ENCODE measurements at regions not wholly inside any gene's neighbourhood (a gene's known extent, or its start where the extent isn't known, plus 50 kb on each side); places are given as distances from the start of the nearest gene placed in this dataset.
A peak's percentile ranks its signal among the peaks of the same experiment; 100 is the strongest.

- DNase-seq = no peak
These were observed 108.0 kb downstream of the DIPK2A start for GRCh38 chr3:144079634-144080033.

GRCh38 chr3:144084929-144085328 lies 113.3 kb downstream of the DIPK2A start:
- DNase-seq = no peak

DNA sequence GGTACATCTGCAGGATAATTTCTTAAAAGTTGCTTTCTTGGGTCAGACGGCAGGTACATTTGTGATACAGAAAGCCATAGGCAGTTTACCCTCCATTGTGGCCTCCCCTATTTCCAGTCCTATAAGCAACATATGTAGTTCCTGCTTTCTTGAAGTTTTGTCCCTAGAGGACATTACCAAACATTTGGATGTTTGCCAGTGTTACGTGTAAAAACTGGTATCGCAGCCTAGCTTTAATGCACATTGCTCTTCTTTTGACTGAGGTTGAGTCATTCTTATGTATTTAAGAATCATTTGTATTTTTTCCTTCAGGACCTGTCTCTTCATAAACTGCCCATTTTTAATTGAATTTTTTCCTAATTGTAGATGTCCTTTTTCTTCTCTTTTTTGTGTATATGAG lies 114.3 kb downstream of the DIPK2A start:
- peak; percentile 31 for DNase-seq

- no peak for DNase-seq
These were observed 124.4 kb downstream of the DIPK2A start for GRCh38 chr3:144096016-144096415.

- DNase-seq = no peak
These were observed 125.5 kb downstream of the DIPK2A start for GRCh38 chr3:144097163-144097562.

GRCh38 chr3:144098691-144099090 lies 127.1 kb downstream of the DIPK2A start:
- DNase-seq = no peak

GRCh38 chr3:144102421-144102820 lies 130.8 kb downstream of the DIPK2A start:
- peak; percentile 22 for DNase-seq

GRCh38 chr3:144104186-144104585 lies 132.6 kb downstream of the DIPK2A start:
- DNase-seq = peak; percentile 50

GRCh38 chr3:144104679-144105078 lies 133.1 kb downstream of the DIPK2A start:
- no peak for DNase-seq

DNA sequence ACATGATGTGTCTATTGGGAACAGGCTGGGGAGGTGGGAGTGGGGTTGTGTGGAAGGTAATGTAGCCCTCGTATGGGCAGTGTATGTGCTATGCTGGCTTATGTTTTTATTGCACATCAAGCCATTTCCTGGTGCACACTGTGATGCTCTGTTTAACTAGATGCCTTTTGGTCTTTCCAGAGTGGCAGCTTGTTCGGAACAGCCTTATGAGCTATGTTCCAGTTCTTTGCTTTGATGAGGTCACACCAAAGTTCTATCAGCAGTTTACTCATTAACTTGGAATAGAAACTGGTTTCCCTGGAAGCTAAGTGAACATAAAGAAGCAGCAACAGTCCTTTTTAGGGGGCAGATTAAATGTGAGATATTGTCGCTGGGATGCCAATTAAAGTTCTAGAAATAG lies 133.9 kb downstream of the DIPK2A start:
- DNase-seq = no peak

DNA sequence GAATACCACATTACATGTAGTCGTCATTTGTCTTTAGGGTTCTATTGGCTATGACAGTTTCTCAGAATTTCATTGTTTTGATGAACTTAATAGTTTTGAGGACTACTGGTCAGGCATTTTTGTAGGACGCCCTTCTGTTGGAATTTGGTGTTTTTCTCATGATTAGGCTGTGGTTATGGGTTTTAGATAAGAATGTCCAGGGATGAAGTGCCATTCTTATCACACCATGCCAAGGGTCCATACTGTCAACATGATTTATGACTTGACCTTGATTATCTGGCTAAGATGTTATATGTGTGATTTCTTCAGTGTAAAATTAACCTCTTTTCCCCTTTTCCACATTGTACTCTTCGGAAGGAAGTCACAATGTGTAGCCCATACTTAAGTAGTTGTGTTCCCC lies 135.3 kb downstream of the DIPK2A start:
- DNase-seq = no peak

DNA sequence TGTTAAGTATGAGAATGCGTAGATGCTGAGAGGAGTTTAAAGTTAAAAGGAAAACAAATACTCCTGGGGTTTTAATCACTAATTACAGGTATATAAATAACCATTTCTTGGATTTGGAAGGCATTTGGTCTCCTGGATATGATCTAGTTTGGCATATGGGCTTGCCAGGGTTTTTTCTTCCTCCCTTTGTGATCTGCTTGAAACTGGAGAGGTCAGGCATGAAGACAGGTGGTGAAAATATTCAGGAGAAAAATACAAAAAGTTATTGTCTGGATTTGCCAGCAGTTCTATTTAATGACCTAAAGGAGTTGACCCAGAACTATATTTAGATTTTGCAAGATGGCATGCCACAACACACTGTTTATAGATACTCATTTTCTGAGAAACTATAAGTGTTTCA lies 136.3 kb downstream of the DIPK2A start:
- DNase-seq = no peak

- DNase-seq = no peak
These were observed 138.3 kb downstream of the DIPK2A start for GRCh38 chr3:144109944-144110343.

- no peak for DNase-seq
These were observed 140.4 kb downstream of the DIPK2A start for GRCh38 chr3:144112036-144112435.

DNA sequence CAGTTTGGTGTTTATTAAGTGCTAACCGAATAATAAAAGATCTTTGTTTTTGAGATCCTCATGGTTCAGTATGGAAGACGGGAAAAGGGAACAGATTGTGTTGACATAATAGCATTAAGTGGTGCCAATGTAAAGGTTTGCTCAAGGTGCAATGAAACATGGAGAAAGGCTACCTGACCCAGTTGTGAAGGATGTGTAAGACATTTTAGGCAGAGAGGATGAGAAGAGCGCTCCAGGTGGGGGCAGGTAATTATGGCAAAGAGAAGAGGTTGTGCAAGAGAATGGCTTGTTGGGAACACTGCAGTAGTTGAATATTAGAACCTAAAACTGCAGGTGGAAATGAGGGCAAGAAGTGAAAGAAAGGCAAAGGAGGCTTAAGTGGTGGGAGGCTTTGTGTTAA lies 140.8 kb downstream of the DIPK2A start:
- no peak for DNase-seq

GRCh38 chr3:144114767-144115166 lies 143.1 kb downstream of the DIPK2A start:
- no peak for DNase-seq

- no peak for DNase-seq
These were observed 148.0 kb downstream of the DIPK2A start for GRCh38 chr3:144119633-144120032.

GRCh38 chr3:144121661-144122060 lies 150.0 kb downstream of the DIPK2A start:
- DNase-seq = no peak

DNA sequence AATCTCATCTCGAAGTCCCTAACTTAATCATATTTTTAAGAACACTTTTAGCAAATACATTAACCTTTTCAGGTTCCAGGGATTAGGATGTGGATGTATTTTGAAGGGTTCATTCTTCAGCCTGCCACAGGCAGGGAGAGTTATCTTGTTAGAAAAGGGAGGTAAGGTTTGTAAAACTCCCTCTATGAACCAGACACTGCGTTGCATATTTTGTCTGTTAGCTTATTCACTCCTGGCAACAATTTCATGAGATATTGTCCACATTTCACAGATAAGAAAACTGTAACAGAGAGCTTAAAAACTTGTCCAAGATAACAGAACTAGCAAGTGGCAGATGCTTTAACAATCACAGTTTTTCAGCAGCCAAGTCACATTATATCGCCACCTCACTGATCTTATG lies 155.4 kb downstream of the DIPK2A start:
- no peak for DNase-seq

DNA sequence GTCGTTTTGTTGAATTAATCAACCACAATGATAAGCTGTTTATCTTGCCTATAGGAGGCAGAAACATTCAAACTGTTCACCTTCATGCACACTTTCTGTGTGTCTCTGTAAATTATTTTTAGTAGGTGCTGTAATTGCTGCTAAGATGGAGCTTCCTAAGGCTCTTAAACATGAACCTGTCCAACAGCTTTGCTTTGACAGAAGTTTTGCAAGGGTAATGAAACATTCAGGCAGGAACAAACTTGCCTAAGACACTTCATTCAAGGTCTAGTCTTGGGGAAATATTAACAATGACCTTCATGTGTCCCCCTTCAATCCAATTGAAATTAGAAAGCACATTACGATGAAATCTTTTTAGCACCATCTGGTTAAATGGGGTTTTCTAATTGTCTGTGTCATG lies 156.1 kb downstream of the DIPK2A start:
- no peak for DNase-seq

- DNase-seq = no peak
These were observed 156.7 kb downstream of the DIPK2A start for GRCh38 chr3:144128108-144128892.

GRCh38 chr3:144129536-144130214 lies 158.1 kb downstream of the DIPK2A start:
- DNase-seq = no peak

DNA sequence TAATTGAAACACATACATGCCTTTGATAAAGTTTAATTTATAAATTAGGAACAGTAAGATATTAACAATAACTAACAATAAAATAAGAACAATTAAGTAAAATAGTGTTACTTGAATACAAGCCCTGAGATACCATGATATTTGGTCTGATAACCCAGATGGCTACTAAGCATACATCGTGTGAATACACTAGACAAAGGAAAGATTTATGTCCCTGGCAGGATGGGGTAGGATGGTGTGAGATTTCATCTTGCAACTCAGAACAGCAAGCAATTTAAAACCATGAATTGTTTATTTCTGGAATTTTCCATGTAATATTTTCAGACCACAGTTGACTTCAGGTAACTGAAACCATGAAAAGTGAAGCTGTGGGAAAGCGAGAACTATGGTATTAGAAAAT lies 169.5 kb downstream of the DIPK2A start:
- no peak for DNase-seq

DNA sequence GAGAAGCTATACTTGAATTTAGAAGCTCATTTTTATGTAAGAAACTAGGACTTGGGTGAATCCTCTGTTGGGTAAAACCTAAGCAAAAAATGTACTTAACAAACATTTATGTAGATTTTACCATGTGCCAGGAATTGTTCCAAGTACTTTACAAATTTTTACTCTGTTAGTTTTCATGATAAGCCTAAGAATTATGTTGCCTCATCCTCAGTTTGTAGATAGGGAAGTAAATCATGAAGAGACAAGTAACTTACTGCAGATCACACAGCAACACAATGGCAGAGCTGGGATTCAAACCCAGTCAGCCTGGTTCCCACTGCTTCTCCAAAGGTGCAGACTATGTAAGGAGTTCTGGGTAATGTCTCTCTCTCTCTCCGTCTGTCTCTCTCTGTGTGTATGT lies 169.9 kb downstream of the DIPK2A start:
- DNase-seq = no peak

Measured in muscle of arm (tissue), 1 donor.